GM12878 (cell line): ENCODE measurements at regions not wholly inside any gene's neighbourhood (a gene's known extent, or its start where the extent isn't known, plus 50 kb on each side); places are given as distances from the start of the nearest gene placed in this dataset.

Experiments used
- ATAC-seq: fragments of 200-7000 bp; cut with Tn5 transposase; 3 replicates; pipeline ENCODE4 v1.9.1; 2020; ENCODE audit warnings: mild to moderate bottlenecking, moderate library complexity
- BruUV-seq: library from RNA; stranded (reverse); fragments of 400-500 nt; replicated peaks from 2 replicates; lab custom pipeline; 2021; lab: Mats Ljungman, UMichigan
- CTCF ChIA-PET: fragments of 300-600 bp; sonication (Branson Sonifier 250); formaldehyde crosslinking; extraction: SDS; loops from one replicate; lab custom pipeline; 2021; ENCODE audit warnings: inconsistent platforms; lab: Yijun Ruan, JAX
- POLR2A ChIA-PET: fragments of 350-600 bp; formaldehyde crosslinking; extraction: SDS; loops from one replicate; lab custom pipeline; 2021; ENCODE audit warnings: inconsistent platforms; lab: Charles Lee
- RAD21 ChIA-PET: fragments of 300-600 bp; sonication (Branson Sonifier 250); formaldehyde crosslinking; loops from one replicate; lab custom pipeline; 2023; ENCODE audit warnings: antibody characterized with exemption; ENCODE audit not compliant: unreplicated experiment; lab: Charles Lee
- SMC1A ChIA-PET: fragments of 300-600 bp; sonication (Branson Sonifier 250); formaldehyde crosslinking; loops from one replicate; lab custom pipeline; 2023; ENCODE audit not compliant: unreplicated experiment, uncharacterized antibody; lab: Charles Lee
- DNase-seq: peaks from one replicate; pipeline ENCODE4 v3.0.0-alpha.2; 2011; ENCODE audit warnings: low read depth, low spot score
- FAIRE-seq: peaks from 3 replicates; lab custom pipeline; 2011; peaks lifted over from hg19 to GRCh38; lab: Jason Lieb, UNC
- H2AFZ ChIP-seq: 2 replicates; pipeline ENCODE4 v1.6.0; 2011; ENCODE audit warnings: low read depth, low read length, control low read depth; ENCODE audit not compliant: control insufficient read depth
- H3K27ac ChIP-seq: 2 replicates; pipeline ENCODE4 v1.5.1; 2011; ENCODE audit warnings: control low read depth; ENCODE audit not compliant: control insufficient read depth, insufficient read depth
- H3K27me3 ChIP-seq, 2 experiments: replicated peaks in 1 of 2; 2 replicates each; pipeline versions ENCODE4 v1.6.0 to v1.6.1; 2011; ENCODE audit warnings: low read length in 1 of 2; ENCODE audit not compliant: control insufficient read depth in 2 of 2, insufficient read depth in 2 of 2
- H3K36me3 ChIP-seq, 2 experiments: 2 replicates each; pipeline ENCODE4 v1.5.1; 2011; ENCODE audit warnings: low read length in 1 of 2; ENCODE audit not compliant: control insufficient read depth in 2 of 2, insufficient read depth in 2 of 2
- H3K4me1 ChIP-seq: 2 replicates; pipeline ENCODE4 v1.6.1; 2011; ENCODE audit warnings: mild to moderate bottlenecking, low read length, moderate library complexity, mixed read lengths; ENCODE audit not compliant: control insufficient read depth, insufficient read depth
- H3K4me2 ChIP-seq: 2 replicates; pipeline ENCODE4 v1.6.0; 2011; ENCODE audit warnings: control low read depth; ENCODE audit not compliant: control insufficient read depth, insufficient read depth
- H3K4me3 ChIP-seq: fragments of 200-600 bp; sonication (generic); 2 replicates; pipeline ENCODE4 v1.5.1; 2016
- H3K79me2 ChIP-seq: 2 replicates; pipeline ENCODE4 v1.6.0; 2011; ENCODE audit warnings: low read length; ENCODE audit not compliant: control insufficient read depth, insufficient read depth
- H3K9ac ChIP-seq: 2 replicates; pipeline ENCODE4 v1.8.0; 2011; ENCODE audit warnings: low read length, control low read depth, mixed read lengths; ENCODE audit not compliant: control insufficient read depth, insufficient read depth
- H3K9me3 ChIP-seq: replicated peaks from 3 replicates; pipeline ENCODE4 v1.5.1; 2011; ENCODE audit warnings: mild to moderate bottlenecking, low read length; ENCODE audit not compliant: control insufficient read depth, insufficient read depth
- H4K20me1 ChIP-seq: 2 replicates; pipeline ENCODE4 v1.6.0; 2011; ENCODE audit not compliant: control insufficient read depth, insufficient read depth
- CBFB ChIP-seq: IDR thresholded peaks from 2 replicates; pipeline ENCODE4 v1.6.1; 2016; ENCODE audit warnings: antibody characterized with exemption, low read depth
- E4F1 ChIP-seq: fragments of 450-650 bp; IDR thresholded peaks from 2 replicates; pipeline ENCODE4 v1.6.1; 2018; ENCODE audit warnings: borderline replicate concordance, mild to moderate bottlenecking; ENCODE audit not compliant: partially characterized antibody
- HCFC1 ChIP-seq: fragments of 150-350 bp; IDR thresholded peaks from 2 replicates; pipeline ENCODE4 v1.6.1; 2014; ENCODE audit warnings: low read length
- NFYB ChIP-seq: IDR thresholded peaks from 2 replicates; pipeline ENCODE4 v1.6.1; 2011; ENCODE audit warnings: low read depth, mild to moderate bottlenecking, low read length, improper control_type of control experiment, moderate library complexity; ENCODE audit not compliant: insufficient read depth
- NR2C2 ChIP-seq: IDR thresholded peaks from 2 replicates; pipeline ENCODE4 v1.6.1; 2011; ENCODE audit warnings: borderline replicate concordance, low read depth; ENCODE audit not compliant: control insufficient read depth, insufficient read length
- PAX5 ChIP-seq: IDR thresholded peaks from 2 replicates; pipeline ENCODE4 v1.6.1; 2011; ENCODE audit warnings: low read depth, low read length, borderline replicate concordance
- PRDM15 ChIP-seq: fragments of 450-650 bp; formaldehyde crosslinking; IDR thresholded peaks from 2 replicates; pipeline ENCODE4 v1.4.0; 2020; ENCODE audit warnings: mild to moderate bottlenecking, moderate library complexity
- RCOR1 ChIP-seq: conservative IDR thresholded peaks from 2 replicates; pipeline ENCODE4 v1.6.1; 2012; ENCODE audit warnings: low read depth, low read length, improper control_type of control experiment
- SIN3A ChIP-seq: IDR thresholded peaks from 2 replicates; pipeline ENCODE4 v1.6.1; 2012; ENCODE audit warnings: low read depth, low read length, improper control_type of control experiment
- SMAD5 ChIP-seq: IDR thresholded peaks from 2 replicates; pipeline ENCODE4 v1.6.1; 2016; ENCODE audit warnings: antibody characterized with exemption, low read depth
- TBL1XR1 ChIP-seq: IDR thresholded peaks from 2 replicates; pipeline ENCODE4 v1.6.1; 2012; ENCODE audit warnings: low read depth, low read length, improper control_type of control experiment
- ZBTB40 ChIP-seq: fragments of 450-650 bp; IDR thresholded peaks from 2 replicates; pipeline ENCODE4 v1.6.1; 2016; ENCODE audit warnings: mild to moderate bottlenecking, moderate library complexity, borderline replicate concordance
- WGBS: methylation state at CpG from one replicate; pipeline ENCODE4 v1.1.6; 2016; ENCODE audit warnings: low lambda C conversion rate; ENCODE audit not compliant: insufficient replicate concordance, insufficient coverage; ENCODE audit errors: missing lambda C conversion rate; 5-methylcytosine and 5-hydroxymethylcytosine counted together
- in situ Hi-C: fragments of 300-500 bp; cut with MboI; formaldehyde crosslinking; loops from 9 replicates; pipeline ENCODE4 v1.14.3; 2018; ENCODE audit warnings: mixed read lengths
- intact Hi-C: fragments of 100-400 bp; cut with micrococcal nuclease; formaldehyde crosslinking; loops from one replicate; pipeline ENCODE4 v1.14.2; 2022; ENCODE audit not compliant: unreplicated experiment

GRCh38 chr1:183734543-183735036, 70.3 kb upstream of the RGL1 start:
- Histone ChIP-seq H4K20me1 (no peaks in the 10 kb centered on the region), H3K79me2 (no peaks in the 10 kb centered on the region), H3K4me1 (peaks cover 15% of the 10 kb centered on the region; the same call in 1 of the 2 replicates), H3K9ac (no peak overlapping the region), H3K27me3 (no peaks in the 10 kb centered on the region), H3K4me3 (no peak overlapping the region), H3K9me3 (no peaks in the 10 kb centered on the region), H3K36me3 (no peaks in the 10 kb centered on the region), H3K4me2 (no peak overlapping the region), H3K27ac (no peak overlapping the region), H2AFZ (no peak overlapping the region)
- ChIA-PET POLR2A (no interaction called here), SMC1A (interaction anchor here (1.2 to 1.9 kb wide), 5 partner anchors 8 to 182 kb away, joined by 3 to 5 read pairs (median 4); no protein-coding TSS in a partner anchor), RAD21 (no interaction called here), CTCF (interaction anchor here (1.0 to 2.3 kb wide), 5 partner anchors 49 to 181 kb away, joined by 3 to 8 read pairs (median 5); partner anchors contain the start of gene APOBEC4)
- no TSS peak for BruUV-seq
- in situ Hi-C loops = no loop called here
- no peak for FAIRE-seq
- no peak for ATAC-seq
- 65% methylated on average over 5 of the region's 5 CpGs for WGBS
- TF ChIP-seq RCOR1 (no peak), ZBTB40 (no peak), PAX5 (no peak), NR2C2 (no peak), PRDM15 (no peak), CBFB (no peak), SMAD5 (no peak), HCFC1 (no peak), SIN3A (no peak), E4F1 (no peak), NFYB (no peak), TBL1XR1 (no peak)
- intact Hi-C loops = loop anchor here (5.0 kb wide), 1 partner anchor 73 kb away; the partner anchor contains the start of gene RGL1
- DNase-seq = no peak
